Esophagus mucosa (tissue), 1 donor: ENCODE measurements at regions not wholly inside any gene's neighbourhood (a gene's known extent, or its start where the extent isn't known, plus 50 kb on each side); places are given as distances from the start of the nearest gene placed in this dataset.
"Not testable (repeated sequence)": the region's sequence is repeated elsewhere in the genome, so short reads cannot be mapped to it uniquely, and the experiment has no call there.

Source experiments
- ATAC-seq: fragments of 200-7000 bp; cut with Tn5 transposase; one replicate; pipeline ENCODE4 v1.9.1; 2020
- donor health status: DM: yes; HTN: yes; CAD: no.

DNA sequence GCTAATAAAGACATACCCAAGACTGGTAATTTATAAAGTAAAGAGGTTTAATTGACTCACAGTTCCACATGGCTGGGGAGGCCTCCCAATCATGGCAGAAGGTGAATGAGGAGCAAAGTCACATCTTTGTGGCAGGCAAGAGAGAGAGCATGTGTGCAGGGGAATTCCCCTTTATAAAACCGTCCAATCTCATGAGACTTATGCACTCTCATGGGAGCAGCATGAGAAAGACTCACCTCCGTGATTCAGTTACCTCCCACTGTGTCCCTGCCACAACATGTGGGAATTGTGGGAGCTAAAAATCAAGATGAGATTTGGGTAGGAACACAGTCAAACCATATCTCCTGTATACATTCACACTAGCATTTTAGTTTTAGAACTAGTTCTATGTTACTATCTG, 101.7 kb upstream of the NIPA1 start:
- ATAC-seq, result not testable (repeated sequence)

DNA sequence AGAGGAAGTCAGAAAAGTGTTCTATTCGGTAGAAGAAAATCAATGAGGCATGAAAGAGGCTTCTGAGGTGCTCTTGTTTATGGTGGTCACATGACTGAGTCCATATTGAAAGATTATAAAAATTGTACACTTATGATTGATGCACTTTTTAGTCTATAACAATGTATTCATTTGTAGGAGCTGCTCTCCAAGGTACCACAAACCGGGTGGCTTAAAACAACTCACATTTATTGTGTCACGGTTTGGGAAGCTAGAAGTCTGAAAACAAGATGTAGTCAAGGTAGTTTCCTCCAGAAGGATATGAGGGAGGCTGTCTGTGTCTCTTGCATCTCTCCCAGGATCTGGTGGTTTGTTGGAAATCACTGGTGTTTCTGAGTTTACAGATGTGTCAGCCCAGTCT, 86.6 kb upstream of the NIPA1 start:
- ATAC-seq, result not testable (repeated sequence)

DNA sequence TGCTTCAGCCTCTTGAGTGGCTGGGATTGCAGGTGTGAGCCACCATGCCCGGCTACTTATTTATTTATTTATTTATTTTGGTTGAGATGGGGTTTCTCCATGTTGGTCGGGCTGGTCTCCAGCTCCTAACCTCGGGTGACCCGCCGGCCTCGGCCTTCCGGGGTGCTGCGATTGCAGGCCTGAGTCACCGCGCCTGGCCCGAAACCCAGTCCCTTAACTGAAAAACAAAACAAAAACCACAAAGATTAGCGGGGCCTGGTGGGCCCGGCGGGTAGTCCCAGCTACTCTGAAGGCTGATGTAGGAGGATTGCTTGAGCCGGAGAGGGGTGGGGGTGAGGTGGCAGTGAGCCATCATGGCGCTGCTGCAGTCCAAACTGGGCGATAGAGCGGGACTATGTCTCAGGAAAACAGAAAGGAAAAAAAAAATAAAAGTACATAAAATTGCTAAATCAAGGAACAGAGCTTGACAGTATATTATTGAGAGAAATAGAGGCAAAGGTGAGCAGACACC, 75.6 kb upstream of the NIPA1 start:
- not testable (repeated sequence) for ATAC-seq

DNA sequence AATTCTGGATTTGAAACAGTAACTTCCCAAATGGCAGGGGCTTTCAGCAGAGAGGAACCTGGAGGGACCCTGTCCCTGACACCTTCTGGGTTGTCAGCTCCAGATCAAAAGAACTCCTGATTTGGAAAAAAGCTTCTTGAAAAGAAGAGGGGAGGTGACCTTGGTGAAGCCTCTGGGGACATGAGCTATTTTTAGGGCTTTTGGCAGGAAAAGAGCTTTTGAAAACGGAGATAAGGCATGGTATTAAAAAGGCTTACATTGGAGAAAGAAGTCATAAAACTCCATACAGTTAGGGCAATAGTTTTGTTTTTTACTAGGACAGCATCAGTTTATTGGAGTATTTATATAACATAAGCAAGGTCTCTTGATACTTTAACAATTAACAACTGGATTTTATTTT, 72.5 kb upstream of the NIPA1 start:
- ATAC-seq, result not testable (repeated sequence)

DNA sequence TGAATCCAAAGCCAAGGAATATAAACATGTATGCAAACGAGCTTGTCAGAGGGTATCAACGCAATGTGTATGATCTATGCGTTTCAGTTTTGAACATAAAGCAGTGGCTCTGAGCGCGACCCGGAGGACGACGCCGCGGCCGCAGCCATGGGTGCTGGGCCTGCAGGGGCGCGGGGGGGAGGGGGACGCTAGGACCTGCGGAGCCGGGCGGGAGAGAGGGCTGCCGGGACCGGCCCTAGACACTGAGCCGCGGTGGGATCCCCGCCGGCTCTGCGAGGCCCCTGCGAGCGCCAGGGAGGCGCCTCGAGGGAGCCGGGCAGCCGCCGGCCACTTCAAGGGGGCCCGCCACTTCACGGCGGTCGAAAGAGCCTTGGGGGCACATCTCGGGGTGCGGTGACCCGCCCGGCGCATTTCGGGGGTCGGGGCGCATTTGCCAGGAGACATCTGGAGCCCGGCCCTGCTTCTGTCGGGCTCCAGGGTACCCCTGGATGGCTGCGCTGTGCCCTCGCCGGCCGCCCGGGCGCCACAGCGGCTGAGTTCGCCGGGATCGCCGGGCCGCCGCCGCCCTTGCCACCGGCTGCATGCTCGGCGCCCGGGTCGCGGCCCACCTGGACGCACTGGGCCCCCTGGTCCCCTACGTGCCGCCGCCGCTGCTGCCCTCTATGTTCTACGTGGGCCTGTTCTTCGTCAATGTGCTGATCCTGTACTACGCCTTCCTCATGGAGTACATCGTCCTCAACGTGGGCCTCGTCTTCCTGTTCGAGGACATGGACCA, 71.9 kb upstream of the NIPA1 start:
- ATAC-seq, result peak; percentile 48

DNA sequence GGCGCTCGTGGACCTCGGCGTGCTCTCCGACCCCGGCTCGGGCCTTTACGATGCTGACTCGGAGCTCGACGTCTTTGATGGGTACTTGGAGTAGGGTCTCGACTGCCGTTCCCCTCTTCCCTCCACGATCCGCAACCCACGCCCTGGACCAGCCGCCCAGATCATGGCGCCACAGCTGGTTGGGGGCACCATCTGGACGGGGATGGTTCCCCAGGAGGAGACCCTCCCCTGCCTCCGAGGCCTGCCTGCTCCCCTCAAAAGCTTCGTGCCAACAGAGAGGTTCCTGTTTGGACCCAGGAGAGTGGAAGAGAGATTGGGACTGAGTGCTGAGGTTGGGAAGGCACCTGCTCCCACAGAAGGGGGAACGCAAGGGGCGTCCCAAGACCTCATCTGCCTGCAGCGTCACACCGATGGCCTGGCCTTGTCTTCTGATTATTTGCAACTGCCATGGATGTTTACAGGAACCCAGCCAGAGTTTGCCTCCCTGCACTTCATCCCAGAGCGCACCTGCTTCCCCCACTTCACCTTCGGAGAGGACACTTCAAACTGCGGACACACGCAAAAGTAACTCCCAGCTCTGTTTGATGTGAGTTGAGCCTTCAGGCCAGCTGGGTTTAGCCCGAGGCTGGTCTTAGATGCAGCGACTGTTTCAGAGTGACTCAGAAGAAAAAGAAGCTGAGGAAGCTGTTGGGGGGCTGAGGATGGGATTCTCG, 71.2 kb upstream of the NIPA1 start:
- ATAC-seq, result not testable (repeated sequence)

DNA sequence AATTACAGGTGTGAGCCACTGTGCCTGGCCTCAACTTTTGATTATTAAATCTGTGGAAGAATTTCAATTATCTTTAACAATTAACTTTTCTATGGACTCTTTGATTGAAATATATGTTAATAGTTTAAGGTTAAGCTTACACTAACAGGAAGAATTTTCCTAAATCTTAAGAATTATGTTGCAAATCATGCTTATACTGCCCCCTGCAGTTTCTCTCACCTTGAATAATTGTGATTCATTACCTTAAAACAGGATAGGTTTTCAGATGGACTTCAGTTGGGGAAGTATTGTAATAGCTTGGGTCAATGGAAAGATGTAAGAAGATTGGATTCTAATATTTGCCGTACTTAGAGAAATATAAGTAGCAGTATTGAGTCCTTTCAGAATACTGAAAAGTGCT, 66.5 kb upstream of the NIPA1 start:
- not testable (repeated sequence) for ATAC-seq

DNA sequence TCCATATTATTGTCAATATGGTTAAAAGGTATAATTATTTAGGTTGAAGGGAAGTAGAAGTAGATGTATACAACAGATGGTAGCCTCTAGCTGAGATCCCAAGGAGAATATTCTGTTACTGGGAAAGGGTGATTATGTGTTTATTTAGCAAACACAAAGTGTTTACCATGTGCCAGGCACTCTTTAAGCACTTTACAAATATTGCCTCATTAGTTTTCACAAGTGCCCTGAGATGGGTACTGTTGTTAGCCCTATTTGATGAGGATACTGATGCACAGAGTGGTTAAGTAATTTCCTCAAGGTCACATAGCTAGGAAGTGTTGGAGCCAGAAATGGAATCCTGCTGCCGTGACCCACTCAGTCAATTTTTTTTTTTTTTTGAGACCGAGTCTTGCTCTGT, 60.3 kb upstream of the NIPA1 start:
- not testable (repeated sequence) for ATAC-seq

DNA sequence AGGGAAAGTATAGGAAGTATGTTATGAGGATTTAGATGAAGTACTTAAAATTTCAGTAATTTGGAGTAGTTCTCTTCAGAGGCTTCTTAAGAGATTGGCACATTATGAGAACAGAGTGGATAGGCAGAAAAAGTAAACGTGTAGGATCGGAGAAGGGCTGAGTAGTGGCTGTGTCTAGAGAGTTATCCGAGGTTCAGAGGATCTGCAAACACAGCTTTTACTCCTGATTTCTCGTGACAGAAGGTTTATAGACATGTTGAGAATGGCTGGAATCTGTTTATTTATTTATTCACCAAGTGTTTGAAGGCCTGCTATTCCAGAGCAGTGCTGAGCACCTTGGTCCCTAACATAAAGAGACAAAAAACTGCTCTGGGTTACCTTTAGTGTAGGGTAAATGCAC, 51.4 kb upstream of the NIPA1 start:
- ATAC-seq, result not testable (repeated sequence)

DNA sequence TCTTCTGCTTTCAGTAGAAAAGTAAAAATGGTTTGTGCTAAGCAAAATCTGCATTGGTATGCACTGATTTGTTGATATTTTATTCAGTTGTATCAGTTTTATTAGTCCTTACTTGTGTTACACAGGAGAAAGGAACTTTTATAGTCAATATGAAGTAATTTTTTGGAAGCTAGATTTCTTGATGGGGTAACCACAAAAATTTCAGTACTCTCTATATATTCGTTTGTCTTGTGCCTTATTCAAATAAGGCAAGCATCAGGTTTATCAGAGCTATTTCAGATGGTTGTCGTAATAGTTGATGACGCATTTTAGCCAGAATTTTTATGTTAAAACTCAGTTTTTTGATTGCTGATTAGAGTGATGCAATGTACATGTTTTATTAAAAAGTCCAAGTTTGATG, 50.7 kb upstream of the NIPA1 start:
- no peak for ATAC-seq

DNA sequence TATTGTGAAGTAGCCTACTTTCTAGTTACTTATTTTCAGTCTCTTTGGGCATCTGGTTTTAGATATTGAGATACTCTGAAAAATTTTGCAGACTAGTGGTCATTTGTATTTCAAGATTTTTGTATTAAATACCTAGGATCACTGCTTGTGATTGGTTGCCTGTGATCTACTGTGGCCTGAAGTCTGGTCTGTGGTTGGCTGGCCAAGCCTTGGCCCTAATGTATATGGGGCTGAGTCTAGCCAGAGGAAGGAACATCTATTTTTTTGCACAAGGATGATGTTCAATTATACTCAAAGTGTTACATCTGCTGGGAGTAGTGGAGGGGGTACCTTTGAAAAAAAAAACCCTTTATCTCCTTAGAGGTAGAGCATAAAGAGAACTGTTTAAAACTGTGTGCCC, 50.2 kb upstream of the NIPA1 start:
- not testable (repeated sequence) for ATAC-seq
